WTC11 (cell line): ENCODE measurements at regions not wholly inside any gene's neighbourhood (a gene's known extent, or its start where the extent isn't known, plus 50 kb on each side); places are given as distances from the start of the nearest gene placed in this dataset.

Source experiments
- ATAC-seq: fragments of 200-7000 bp; cut with Tn5 transposase; 2 replicates; pipeline ENCODE4 v1.10.0; 2021; ENCODE audit warnings: mild to moderate bottlenecking, moderate library complexity
- CTCF ChIA-PET: fragments of 300-600 bp; sonication (Branson Sonifier 250); formaldehyde crosslinking; loops from one replicate; lab custom pipeline; 2021; ENCODE audit warnings: antibody characterized with exemption; lab: Charles Lee
- POLR2A ChIA-PET: fragments of 350-600 bp; sonication (Branson Sonifier 250); formaldehyde crosslinking; loops from one replicate; lab custom pipeline; 2021; ENCODE audit warnings: antibody characterized with exemption; lab: Charles Lee
- DNase-seq: peaks from one replicate; pipeline ENCODE4 v3.0.0; 2021; ENCODE audit warnings: low spot score
- H3K27ac Mint-ChIP-seq: 2 replicates; pipeline ENCODE4 v1.8.0; 2021; ENCODE audit warnings: mixed read lengths
- H3K27me3 Mint-ChIP-seq: 2 replicates; pipeline ENCODE4 v1.8.0; 2021; ENCODE audit warnings: low read depth, mild to moderate bottlenecking, moderate library complexity, mixed read lengths
- H3K36me3 Mint-ChIP-seq: 2 replicates; pipeline ENCODE4 v1.8.0; 2021; ENCODE audit warnings: mixed read lengths
- H3K4me1 Mint-ChIP-seq: 2 replicates; pipeline ENCODE4 v1.8.0; 2022; ENCODE audit warnings: mixed read lengths
- H3K4me3 Mint-ChIP-seq: 2 replicates; pipeline ENCODE4 v1.8.0; 2021; ENCODE audit warnings: mild to moderate bottlenecking, moderate library complexity, mixed read lengths
- H3K9me3 Mint-ChIP-seq: 2 replicates; pipeline ENCODE4 v1.8.0; 2021; ENCODE audit warnings: mixed read lengths
- ELF4 ChIP-seq: sonication (generic); formaldehyde crosslinking; IDR thresholded peaks from 2 replicates; pipeline ENCODE4 v1.8.1; 2022; ENCODE audit warnings: low read depth, mild to moderate bottlenecking, moderate library complexity, missing genetic modification reagents
- ETV6 ChIP-seq: sonication (generic); formaldehyde crosslinking; IDR thresholded peaks from 2 replicates; pipeline ENCODE4 v1.8.1; 2022; ENCODE audit warnings: mild to moderate bottlenecking, missing genetic modification reagents
- KAT7 ChIP-seq: sonication (generic); formaldehyde crosslinking; IDR thresholded peaks from 2 replicates; pipeline ENCODE4 v1.8.1; 2023; ENCODE audit warnings: missing genetic modification reagents, mild to moderate bottlenecking, borderline replicate concordance
- NFATC4 ChIP-seq: fragments of 250-450 bp; sonication (Bioruptor Pico); IDR thresholded peaks from 2 replicates; pipeline ENCODE4 v1.9.0; 2021; ENCODE audit warnings: mild to moderate bottlenecking
- RELA ChIP-seq: sonication (generic); formaldehyde crosslinking; IDR thresholded peaks from 2 replicates; pipeline ENCODE4 v1.8.1; 2022; ENCODE audit warnings: missing genetic modification reagents, mild to moderate bottlenecking, borderline replicate concordance
- SP1 ChIP-seq: sonication (generic); formaldehyde crosslinking; conservative IDR thresholded peaks from 2 replicates; pipeline ENCODE4 v1.8.1; 2022; ENCODE audit warnings: missing genetic modification reagents
- ZNF232 ChIP-seq: sonication (generic); formaldehyde crosslinking; IDR thresholded peaks from 2 replicates; pipeline ENCODE4 v1.8.0; 2022; ENCODE audit warnings: mild to moderate bottlenecking, missing genetic modification reagents
- ZNF396 ChIP-seq: fragments of 250-450 bp; sonication (Bioruptor Pico); IDR thresholded peaks from 2 replicates; pipeline ENCODE4 v1.8.0; 2021; ENCODE audit warnings: mild to moderate bottlenecking, moderate library complexity, borderline replicate concordance
- TF ChIP-seq, protein P1 (sequence below): sonication (generic); formaldehyde crosslinking; IDR thresholded peaks from 2 replicates; pipeline ENCODE4 v1.8.0; 2022; ENCODE audit warnings: mild to moderate bottlenecking, missing genetic modification reagents
- TF ChIP-seq, protein P2 (sequence below): fragments of 250-450 bp; sonication (Bioruptor Pico); IDR thresholded peaks from 2 replicates; pipeline ENCODE4 v1.9.0; 2021; ENCODE audit warnings: mild to moderate bottlenecking, borderline replicate concordance
- TF ChIP-seq, protein P3 (sequence below): fragments of 250-450 bp; sonication (Bioruptor Pico); conservative IDR thresholded peaks from 2 replicates; pipeline ENCODE4 v1.9.0; 2021; ENCODE audit warnings: mild to moderate bottlenecking
- TF ChIP-seq, protein P4 (sequence below): sonication (generic); formaldehyde crosslinking; IDR thresholded peaks from 2 replicates; pipeline ENCODE4 v1.8.1; 2023; ENCODE audit warnings: mild to moderate bottlenecking, missing genetic modification reagents, borderline replicate concordance
- TF ChIP-seq, protein P5 (sequence below): sonication (generic); formaldehyde crosslinking; IDR thresholded peaks from 2 replicates; pipeline ENCODE4 v1.8.0; 2023; ENCODE audit warnings: missing genetic modification reagents

DNA sequence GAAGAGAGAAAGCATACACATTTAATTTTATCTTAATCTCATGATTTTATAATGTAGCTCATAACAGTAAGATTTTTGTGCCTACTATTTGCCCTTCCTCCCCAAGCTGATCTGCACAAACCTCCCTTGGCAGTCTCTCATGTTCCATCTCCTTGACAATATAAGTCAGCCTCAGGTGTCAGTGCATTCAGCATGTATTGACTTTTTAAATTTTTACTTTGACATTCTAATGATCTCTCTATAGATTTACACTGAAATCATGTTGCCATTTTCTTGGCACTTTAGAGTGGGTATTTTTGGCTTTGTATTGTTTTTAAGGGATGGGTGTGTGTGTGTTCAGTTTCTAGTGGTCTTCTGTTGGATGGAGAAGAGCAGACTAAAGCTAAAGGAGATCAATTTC, 505.3 kb upstream of the CPEB2 start:
- peaks cover 2% of the 10 kb centered on the region; the same call in 1 of the 2 replicates for H3K9me3 Mint-ChIP-seq
- CTCF ChIA-PET, result no interaction called here
- ATAC-seq (no peak), DNase-seq (no peak)
- H3K27me3 Mint-ChIP-seq, result no peaks in the 10 kb centered on the region
- no peaks in the 10 kb centered on the region for H3K4me1 Mint-ChIP-seq
- POLR2A ChIA-PET, result no interaction called here
- no peak for TF ChIP-seq NFATC4 (CRISPR knock-in tag)
- TF ChIP-seq, protein P1, sequence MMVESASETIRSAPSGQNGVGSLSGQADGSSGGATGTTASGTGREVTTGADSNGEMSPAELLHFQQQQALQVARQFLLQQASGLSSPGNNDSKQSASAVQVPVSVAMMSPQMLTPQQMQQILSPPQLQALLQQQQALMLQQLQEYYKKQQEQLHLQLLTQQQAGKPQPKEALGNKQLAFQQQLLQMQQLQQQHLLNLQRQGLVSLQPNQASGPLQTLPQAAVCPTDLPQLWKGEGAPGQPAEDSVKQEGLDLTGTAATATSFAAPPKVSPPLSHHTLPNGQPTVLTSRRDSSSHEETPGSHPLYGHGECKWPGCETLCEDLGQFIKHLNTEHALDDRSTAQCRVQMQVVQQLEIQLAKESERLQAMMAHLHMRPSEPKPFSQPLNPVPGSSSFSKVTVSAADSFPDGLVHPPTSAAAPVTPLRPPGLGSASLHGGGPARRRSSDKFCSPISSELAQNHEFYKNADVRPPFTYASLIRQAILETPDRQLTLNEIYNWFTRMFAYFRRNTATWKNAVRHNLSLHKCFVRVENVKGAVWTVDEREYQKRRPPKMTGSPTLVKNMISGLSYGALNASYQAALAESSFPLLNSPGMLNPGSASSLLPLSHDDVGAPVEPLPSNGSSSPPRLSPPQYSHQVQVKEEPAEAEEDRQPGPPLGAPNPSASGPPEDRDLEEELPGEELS (CRISPR knock-in tag), result no peak
- TF ChIP-seq, protein P2, sequence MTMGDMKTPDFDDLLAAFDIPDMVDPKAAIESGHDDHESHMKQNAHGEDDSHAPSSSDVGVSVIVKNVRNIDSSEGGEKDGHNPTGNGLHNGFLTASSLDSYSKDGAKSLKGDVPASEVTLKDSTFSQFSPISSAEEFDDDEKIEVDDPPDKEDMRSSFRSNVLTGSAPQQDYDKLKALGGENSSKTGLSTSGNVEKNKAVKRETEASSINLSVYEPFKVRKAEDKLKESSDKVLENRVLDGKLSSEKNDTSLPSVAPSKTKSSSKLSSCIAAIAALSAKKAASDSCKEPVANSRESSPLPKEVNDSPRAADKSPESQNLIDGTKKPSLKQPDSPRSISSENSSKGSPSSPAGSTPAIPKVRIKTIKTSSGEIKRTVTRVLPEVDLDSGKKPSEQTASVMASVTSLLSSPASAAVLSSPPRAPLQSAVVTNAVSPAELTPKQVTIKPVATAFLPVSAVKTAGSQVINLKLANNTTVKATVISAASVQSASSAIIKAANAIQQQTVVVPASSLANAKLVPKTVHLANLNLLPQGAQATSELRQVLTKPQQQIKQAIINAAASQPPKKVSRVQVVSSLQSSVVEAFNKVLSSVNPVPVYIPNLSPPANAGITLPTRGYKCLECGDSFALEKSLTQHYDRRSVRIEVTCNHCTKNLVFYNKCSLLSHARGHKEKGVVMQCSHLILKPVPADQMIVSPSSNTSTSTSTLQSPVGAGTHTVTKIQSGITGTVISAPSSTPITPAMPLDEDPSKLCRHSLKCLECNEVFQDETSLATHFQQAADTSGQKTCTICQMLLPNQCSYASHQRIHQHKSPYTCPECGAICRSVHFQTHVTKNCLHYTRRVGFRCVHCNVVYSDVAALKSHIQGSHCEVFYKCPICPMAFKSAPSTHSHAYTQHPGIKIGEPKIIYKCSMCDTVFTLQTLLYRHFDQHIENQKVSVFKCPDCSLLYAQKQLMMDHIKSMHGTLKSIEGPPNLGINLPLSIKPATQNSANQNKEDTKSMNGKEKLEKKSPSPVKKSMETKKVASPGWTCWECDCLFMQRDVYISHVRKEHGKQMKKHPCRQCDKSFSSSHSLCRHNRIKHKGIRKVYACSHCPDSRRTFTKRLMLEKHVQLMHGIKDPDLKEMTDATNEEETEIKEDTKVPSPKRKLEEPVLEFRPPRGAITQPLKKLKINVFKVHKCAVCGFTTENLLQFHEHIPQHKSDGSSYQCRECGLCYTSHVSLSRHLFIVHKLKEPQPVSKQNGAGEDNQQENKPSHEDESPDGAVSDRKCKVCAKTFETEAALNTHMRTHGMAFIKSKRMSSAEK, result no peak
- TF ChIP-seq, protein P3, sequence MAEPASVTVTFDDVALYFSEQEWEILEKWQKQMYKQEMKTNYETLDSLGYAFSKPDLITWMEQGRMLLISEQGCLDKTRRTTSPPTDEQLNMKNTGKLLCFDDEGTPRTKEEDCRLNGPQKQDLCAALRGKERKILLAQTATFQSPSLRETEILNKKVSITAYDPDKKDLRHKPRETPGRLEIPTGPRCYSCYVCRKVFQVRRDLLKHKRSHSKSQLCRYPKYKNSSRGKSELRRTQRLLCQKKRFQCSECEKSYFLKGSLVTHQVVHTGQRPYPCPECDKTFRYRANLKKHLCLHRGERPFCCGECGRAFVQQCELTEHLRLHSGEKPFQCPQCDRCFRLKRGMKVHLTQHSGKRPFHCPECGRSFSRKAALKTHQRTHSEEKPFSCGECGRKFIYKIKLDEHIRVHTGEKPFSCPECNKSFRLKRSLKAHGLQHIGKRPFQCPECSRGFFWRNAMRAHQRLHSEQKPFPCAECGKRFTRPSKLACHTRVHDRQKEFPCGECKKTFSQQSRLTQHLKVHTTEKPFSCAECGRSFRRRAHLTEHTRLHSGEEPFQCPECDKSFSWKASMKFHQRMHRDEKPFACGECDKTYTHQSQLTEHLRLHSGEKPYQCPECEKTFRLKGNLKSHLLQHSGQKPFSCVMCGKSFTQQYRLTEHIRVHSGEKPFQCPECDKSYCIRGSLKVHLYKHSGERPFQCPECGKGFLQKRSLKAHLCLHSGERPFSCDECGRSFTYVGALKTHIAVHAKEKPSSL (CRISPR knock-in tag), result no peak
- no peak overlapping the region for H3K27ac Mint-ChIP-seq
- no peaks in the 10 kb centered on the region for H3K36me3 Mint-ChIP-seq
- no peak overlapping the region for H3K4me3 Mint-ChIP-seq

DNA sequence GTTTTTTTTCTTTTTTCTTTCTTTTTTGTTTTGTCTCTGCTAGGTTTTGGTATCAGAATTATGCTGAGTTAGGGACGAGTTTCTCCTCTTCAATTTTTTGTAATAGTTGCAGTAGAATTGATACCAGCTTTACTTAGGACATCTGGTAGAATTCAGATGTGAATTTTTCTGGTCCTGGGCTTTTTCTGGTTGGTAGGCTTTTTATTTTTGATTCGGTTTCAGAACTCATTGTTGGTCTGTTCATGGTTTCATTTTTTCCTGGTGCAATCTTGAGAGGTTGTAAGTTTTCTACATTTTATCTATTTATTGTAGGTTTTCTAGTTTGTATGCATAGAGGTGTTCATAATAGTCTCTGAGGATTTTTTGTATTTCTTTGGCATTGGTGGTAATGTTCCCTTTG, 498.1 kb upstream of the CPEB2 start:
- Mint-ChIP-seq H3K27me3 (no peaks in the 10 kb centered on the region), H3K36me3 (no peaks in the 10 kb centered on the region), H3K4me3 (no peak overlapping the region), H3K9me3 (peaks cover 3% of the 10 kb centered on the region; the same call in 1 of the 2 replicates), H3K27ac (no peak overlapping the region), H3K4me1 (peaks cover 5% of the 10 kb centered on the region; the same call in 1 of the 2 replicates)
- ATAC-seq (no peak), DNase-seq (no peak)
- POLR2A ChIA-PET, result no interaction called here
- TF ChIP-seq, protein P4, sequence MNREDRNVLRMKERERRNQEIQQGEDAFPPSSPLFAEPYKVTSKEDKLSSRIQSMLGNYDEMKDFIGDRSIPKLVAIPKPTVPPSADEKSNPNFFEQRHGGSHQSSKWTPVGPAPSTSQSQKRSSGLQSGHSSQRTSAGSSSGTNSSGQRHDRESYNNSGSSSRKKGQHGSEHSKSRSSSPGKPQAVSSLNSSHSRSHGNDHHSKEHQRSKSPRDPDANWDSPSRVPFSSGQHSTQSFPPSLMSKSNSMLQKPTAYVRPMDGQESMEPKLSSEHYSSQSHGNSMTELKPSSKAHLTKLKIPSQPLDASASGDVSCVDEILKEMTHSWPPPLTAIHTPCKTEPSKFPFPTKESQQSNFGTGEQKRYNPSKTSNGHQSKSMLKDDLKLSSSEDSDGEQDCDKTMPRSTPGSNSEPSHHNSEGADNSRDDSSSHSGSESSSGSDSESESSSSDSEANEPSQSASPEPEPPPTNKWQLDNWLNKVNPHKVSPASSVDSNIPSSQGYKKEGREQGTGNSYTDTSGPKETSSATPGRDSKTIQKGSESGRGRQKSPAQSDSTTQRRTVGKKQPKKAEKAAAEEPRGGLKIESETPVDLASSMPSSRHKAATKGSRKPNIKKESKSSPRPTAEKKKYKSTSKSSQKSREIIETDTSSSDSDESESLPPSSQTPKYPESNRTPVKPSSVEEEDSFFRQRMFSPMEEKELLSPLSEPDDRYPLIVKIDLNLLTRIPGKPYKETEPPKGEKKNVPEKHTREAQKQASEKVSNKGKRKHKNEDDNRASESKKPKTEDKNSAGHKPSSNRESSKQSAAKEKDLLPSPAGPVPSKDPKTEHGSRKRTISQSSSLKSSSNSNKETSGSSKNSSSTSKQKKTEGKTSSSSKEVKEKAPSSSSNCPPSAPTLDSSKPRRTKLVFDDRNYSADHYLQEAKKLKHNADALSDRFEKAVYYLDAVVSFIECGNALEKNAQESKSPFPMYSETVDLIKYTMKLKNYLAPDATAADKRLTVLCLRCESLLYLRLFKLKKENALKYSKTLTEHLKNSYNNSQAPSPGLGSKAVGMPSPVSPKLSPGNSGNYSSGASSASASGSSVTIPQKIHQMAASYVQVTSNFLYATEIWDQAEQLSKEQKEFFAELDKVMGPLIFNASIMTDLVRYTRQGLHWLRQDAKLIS (CRISPR knock-in tag), result no peak
- TF ChIP-seq ELF4 (no peak), ZNF396 (CRISPR knock-in tag) (no peak), SP1 (no peak)
- CTCF ChIA-PET, result no interaction called here

DNA sequence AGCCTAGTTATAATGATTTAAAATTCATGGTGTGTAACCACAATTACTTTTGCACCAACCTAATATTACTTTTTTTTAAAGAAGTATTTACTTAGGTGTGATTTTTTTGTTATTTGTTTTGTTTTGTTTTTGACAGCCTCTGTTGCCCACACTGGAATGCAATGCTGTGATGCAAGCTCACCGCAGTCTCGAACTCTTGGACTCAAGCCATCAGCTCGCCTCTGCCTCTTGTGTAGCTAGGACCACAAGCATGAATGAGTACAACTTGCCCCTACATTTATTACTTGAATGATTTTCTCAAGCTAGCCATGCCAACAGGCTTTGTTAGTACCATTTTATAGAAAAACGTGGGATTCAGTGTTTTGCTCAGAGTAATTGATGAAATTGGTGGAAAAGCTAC, 488.8 kb upstream of the CPEB2 start:
- ChIA-PET POLR2A (no interaction called here), CTCF (no interaction called here)
- no peak for DNase-seq
- H3K4me1 Mint-ChIP-seq, result no peaks in the 10 kb centered on the region
- ATAC-seq, result no peak
- TF ChIP-seq, protein P1 (CRISPR knock-in tag), result no peak
- TF ChIP-seq ZNF232 (CRISPR knock-in tag), result no peak
- TF ChIP-seq SP1, result no peak
- TF ChIP-seq RELA, result no peak
- no peak for TF ChIP-seq ETV6 (CRISPR knock-in tag)
- no peak for TF ChIP-seq ZNF396 (CRISPR knock-in tag)
- TF ChIP-seq, protein P5, sequence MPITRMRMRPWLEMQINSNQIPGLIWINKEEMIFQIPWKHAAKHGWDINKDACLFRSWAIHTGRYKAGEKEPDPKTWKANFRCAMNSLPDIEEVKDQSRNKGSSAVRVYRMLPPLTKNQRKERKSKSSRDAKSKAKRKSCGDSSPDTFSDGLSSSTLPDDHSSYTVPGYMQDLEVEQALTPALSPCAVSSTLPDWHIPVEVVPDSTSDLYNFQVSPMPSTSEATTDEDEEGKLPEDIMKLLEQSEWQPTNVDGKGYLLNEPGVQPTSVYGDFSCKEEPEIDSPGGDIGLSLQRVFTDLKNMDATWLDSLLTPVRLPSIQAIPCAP (CRISPR knock-in tag), result no peak
- TF ChIP-seq KAT7 (CRISPR knock-in tag), result no peak
- no peak overlapping the region for H3K4me3 Mint-ChIP-seq
- H3K27ac Mint-ChIP-seq, result no peak overlapping the region
- H3K27me3 Mint-ChIP-seq, result no peaks in the 10 kb centered on the region
- no peaks in the 10 kb centered on the region for H3K36me3 Mint-ChIP-seq
- H3K9me3 Mint-ChIP-seq, result no peaks in the 10 kb centered on the region
